ENCODE measurements at regions not wholly inside any gene's neighbourhood (a gene's known extent, or its start where the extent isn't known, plus 50 kb on each side); places are given as distances from the start of the nearest gene placed in this dataset.

DNA sequence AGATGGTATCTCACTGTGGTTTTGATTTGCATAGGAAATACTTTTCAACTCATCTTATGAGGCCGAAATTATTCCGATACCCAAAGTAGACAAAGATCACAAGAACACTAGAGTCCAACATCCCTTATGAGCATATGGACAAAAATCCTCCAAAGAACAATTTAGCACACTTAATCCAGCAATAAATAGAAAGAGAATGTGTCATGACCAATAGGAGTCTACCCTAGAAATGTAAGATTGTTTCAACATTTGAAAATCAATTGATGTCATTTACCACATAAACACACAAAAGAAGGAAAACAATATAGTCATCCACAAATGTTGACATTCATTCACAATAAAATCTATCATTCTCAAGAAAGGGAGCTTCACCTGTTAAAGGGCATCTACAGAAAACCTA lies 307.8 kb upstream of the SMIM21 start:
- TF ChIP-seq, protein P1, sequence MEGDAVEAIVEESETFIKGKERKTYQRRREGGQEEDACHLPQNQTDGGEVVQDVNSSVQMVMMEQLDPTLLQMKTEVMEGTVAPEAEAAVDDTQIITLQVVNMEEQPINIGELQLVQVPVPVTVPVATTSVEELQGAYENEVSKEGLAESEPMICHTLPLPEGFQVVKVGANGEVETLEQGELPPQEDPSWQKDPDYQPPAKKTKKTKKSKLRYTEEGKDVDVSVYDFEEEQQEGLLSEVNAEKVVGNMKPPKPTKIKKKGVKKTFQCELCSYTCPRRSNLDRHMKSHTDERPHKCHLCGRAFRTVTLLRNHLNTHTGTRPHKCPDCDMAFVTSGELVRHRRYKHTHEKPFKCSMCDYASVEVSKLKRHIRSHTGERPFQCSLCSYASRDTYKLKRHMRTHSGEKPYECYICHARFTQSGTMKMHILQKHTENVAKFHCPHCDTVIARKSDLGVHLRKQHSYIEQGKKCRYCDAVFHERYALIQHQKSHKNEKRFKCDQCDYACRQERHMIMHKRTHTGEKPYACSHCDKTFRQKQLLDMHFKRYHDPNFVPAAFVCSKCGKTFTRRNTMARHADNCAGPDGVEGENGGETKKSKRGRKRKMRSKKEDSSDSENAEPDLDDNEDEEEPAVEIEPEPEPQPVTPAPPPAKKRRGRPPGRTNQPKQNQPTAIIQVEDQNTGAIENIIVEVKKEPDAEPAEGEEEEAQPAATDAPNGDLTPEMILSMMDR (IDR thresholded peaks at IDR 0.05 in 4 of 5, conservative IDR thresholded peaks at IDR 0.05 in 1 of 5): no peak
- no peak for TF ChIP-seq POLR2A (IDR thresholded peaks at IDR 0.05)
